HUES64 (cell line): ENCODE measurements at regions not wholly inside any gene's neighbourhood (a gene's known extent, or its start where the extent isn't known, plus 50 kb on each side); places are given as distances from the start of the nearest gene placed in this dataset.

Experiments used
- H3K27ac ChIP-seq: 2 replicates; pipeline ENCODE4 v1.7.0; 2013; ENCODE audit warnings: low read depth, low read length, inconsistent platforms
- H3K27me3 ChIP-seq: 2 replicates; pipeline ENCODE4 v1.6.1; 2013; ENCODE audit warnings: mild to moderate bottlenecking, low read length; ENCODE audit not compliant: insufficient read depth
- H3K36me3 ChIP-seq: 2 replicates; pipeline ENCODE4 v1.6.1; 2013; ENCODE audit warnings: mild to moderate bottlenecking, low read length; ENCODE audit not compliant: insufficient read depth
- H3K4me1 ChIP-seq: 2 replicates; pipeline ENCODE4 v1.6.1; 2013; ENCODE audit warnings: mild to moderate bottlenecking, low read length, moderate library complexity; ENCODE audit not compliant: insufficient read depth
- H3K4me3 ChIP-seq: 2 replicates; pipeline ENCODE4 v1.5.1; 2013; ENCODE audit warnings: mild to moderate bottlenecking, low read length, moderate library complexity
- H3K9ac ChIP-seq: 2 replicates; pipeline ENCODE4 v1.6.1; 2013; ENCODE audit warnings: mild to moderate bottlenecking, low read depth, low read length
- H3K9me3 ChIP-seq: 2 replicates; pipeline ENCODE4 v1.6.1; 2013; ENCODE audit warnings: low read depth, low read length; ENCODE audit not compliant: insufficient read depth
- WGBS: fragments of 150-250, 120-280 bp; methylation state at CpG from one replicate; pipeline ENCODE4 v1.1.7; 2013; ENCODE audit warnings: missing lambda C conversion rate; 5-methylcytosine and 5-hydroxymethylcytosine counted together

- no peaks in the 10 kb centered on the region for H3K27me3 ChIP-seq
- H3K27ac ChIP-seq = no peak overlapping the region
- H3K36me3 ChIP-seq = no peaks in the 10 kb centered on the region
- no peaks in the 10 kb centered on the region for H3K9me3 ChIP-seq
- no peak overlapping the region for H3K9ac ChIP-seq
- peaks cover 5% of the 10 kb centered on the region; the same call in 1 of the 2 replicates for H3K4me1 ChIP-seq
- 94% methylated on average over 7 of the region's 7 CpGs for WGBS
- H3K4me3 ChIP-seq = no peak overlapping the region
Measured at GRCh38 chr1:204756349-204756748, 70.8 kb upstream of the LRRN2 start.

DNA sequence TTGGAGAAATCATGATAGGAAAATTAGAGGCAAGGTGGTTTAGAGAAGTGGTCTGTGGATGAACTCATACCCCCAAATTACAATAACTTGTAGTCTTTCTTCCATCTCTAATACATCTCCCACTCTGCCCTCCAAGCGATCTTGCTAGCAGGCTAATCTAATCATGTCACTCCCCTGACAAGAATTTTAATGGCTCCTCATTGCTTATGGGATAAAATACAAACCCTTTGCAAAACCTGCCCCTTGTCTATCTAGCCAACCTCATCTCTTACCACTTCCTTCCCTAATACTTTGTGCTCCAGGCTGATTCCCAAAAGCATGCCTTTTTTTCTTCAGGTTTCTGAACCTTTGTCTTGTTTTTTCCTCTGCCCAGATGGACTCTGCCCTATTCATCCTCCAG, 71.3 kb upstream of the LRRN2 start:
- Histone ChIP-seq H3K4me3 (no peak overlapping the region), H3K27me3 (no peaks in the 10 kb centered on the region), H3K36me3 (no peaks in the 10 kb centered on the region), H3K27ac (no peak overlapping the region), H3K4me1 (no peaks in the 10 kb centered on the region), H3K9me3 (no peaks in the 10 kb centered on the region), H3K9ac (no peak overlapping the region)
- WGBS = 90% methylated on average over 1 of the region's 1 CpG

- WGBS = 76% methylated on average over 2 of the region's 2 CpGs
- H3K9me3 ChIP-seq = no peaks in the 10 kb centered on the region
- H3K36me3 ChIP-seq = no peaks in the 10 kb centered on the region
- no peaks in the 10 kb centered on the region for H3K27me3 ChIP-seq
- no peak overlapping the region for H3K27ac ChIP-seq
- no peak overlapping the region for H3K9ac ChIP-seq
- peaks cover 2% of the 10 kb centered on the region; the same call in 1 of the 2 replicates for H3K4me1 ChIP-seq
- H3K4me3 ChIP-seq = no peak overlapping the region
Measured at GRCh38 chr1:204758601-204759000, 73.1 kb upstream of the LRRN2 start.

GRCh38 chr1:204760350-204760749, 74.8 kb upstream of the LRRN2 start:
- H3K27ac ChIP-seq = no peak overlapping the region
- no peaks in the 10 kb centered on the region for H3K27me3 ChIP-seq
- H3K9ac ChIP-seq = no peak overlapping the region
- H3K9me3 ChIP-seq = no peaks in the 10 kb centered on the region
- H3K4me1 ChIP-seq = peaks cover 3% of the 10 kb centered on the region; the same call in 1 of the 2 replicates
- H3K4me3 ChIP-seq = no peak overlapping the region
- 82% methylated on average over 2 of the region's 2 CpGs for WGBS
- no peaks in the 10 kb centered on the region for H3K36me3 ChIP-seq

DNA sequence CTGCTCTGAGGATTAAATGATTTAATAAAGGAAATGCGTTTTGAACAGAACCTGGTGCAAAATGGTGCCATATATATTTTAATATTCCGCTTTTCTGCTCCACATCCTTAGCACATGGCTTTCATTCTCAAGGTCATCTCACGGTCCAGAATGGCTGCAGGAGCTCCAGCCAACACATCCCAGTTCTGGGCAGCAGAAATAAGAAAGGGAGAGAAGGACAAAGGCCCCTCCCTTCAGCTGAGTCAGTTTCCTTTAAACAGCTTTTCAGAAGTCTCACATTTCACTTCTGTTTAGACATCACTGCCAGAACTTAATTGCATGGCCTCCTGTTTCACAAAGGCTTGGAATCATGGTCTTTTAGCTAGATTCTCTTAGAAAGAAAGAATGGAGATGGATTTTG, 75.2 kb upstream of the LRRN2 start:
- H3K27ac ChIP-seq = no peak overlapping the region
- 86% methylated on average over 1 of the region's 3 CpGs for WGBS
- peaks cover 3% of the 10 kb centered on the region; the same call in 1 of the 2 replicates for H3K4me1 ChIP-seq
- H3K4me3 ChIP-seq = no peak overlapping the region
- no peak overlapping the region for H3K9ac ChIP-seq
- H3K36me3 ChIP-seq = no peaks in the 10 kb centered on the region
- H3K9me3 ChIP-seq = no peaks in the 10 kb centered on the region
- no peaks in the 10 kb centered on the region for H3K27me3 ChIP-seq

DNA sequence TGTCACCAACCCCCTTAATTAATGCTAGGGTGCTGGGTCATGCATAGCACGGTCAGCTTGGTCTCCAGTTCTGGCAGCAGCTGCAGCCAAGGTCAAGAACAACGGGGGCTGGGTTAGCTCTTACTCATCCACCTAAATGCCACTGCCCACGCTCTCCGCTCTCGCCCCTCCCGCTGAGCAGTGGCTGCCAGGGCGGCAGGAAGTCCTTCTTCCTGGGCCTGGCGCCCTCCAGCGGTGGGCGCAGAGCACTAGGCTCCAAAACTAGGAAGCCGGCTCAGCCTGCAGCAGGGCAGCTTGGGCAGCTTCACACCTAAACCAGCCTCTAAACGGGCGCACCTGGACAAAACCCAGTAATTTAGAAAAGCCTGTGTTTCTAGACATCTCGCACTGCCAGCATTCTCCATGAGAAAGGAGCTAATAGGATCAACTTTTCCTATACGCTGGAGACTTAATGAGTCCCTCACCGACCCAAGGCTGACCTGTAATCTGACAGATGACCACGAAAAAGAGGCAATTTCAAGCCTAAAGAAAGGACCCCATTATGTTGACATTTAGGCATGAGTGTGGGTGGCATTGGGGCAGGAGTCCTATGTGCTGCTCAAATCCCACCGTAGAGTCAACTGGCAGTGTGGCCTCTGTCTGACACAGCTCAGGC, 78.4 kb upstream of the LRRN2 start:
- WGBS = 26% methylated on average over 18 of the region's 18 CpGs
- H3K4me3 ChIP-seq = peak overlapping the region; percentile 11; the same call in 1 of the 2 replicates
- H3K4me1 ChIP-seq = peaks cover 3% of the 10 kb centered on the region; the same call in 1 of the 2 replicates
- no peaks in the 10 kb centered on the region for H3K36me3 ChIP-seq
- H3K9ac ChIP-seq = no peak overlapping the region
- no peak overlapping the region for H3K27ac ChIP-seq
- no peaks in the 10 kb centered on the region for H3K27me3 ChIP-seq
- no peaks in the 10 kb centered on the region for H3K9me3 ChIP-seq

GRCh38 chr1:204769997-204770396, 84.5 kb upstream of the LRRN2 start:
- H3K4me3 ChIP-seq = no peak overlapping the region
- WGBS = 87% methylated on average over 2 of the region's 2 CpGs
- no peaks in the 10 kb centered on the region for H3K4me1 ChIP-seq
- no peak overlapping the region for H3K9ac ChIP-seq
- H3K27me3 ChIP-seq = 0 out of 2 replicates have a peak, but pooled peaks cover 6% of the 10 kb centered on the region
- H3K36me3 ChIP-seq = no peaks in the 10 kb centered on the region
- no peaks in the 10 kb centered on the region for H3K9me3 ChIP-seq
- no peak overlapping the region for H3K27ac ChIP-seq

DNA sequence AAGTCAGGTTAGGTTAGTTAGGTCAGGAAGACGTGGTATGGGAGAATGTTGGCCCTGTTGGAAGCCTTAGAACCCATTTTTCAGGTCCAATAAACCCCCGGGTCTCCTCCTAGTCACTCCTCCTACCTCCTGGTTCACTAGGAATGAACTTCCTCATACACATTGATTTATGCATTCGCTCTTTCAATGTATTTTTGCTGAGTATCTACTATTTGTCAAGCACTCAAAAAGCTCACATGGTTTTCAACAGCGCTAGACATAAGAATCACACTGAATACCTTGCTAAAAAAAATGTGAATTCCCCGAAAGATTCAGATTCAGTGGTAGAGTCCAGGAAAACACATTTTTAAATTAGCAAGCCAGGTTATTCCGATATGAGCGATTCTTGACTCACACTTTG, 85.8 kb upstream of the LRRN2 start:
- WGBS = 92% methylated on average over 7 of the region's 7 CpGs
- Histone ChIP-seq H3K9ac (no peak overlapping the region), H3K36me3 (no peaks in the 10 kb centered on the region), H3K27me3 (0 out of 2 replicates have a peak, but pooled peaks cover 6% of the 10 kb centered on the region), H3K4me1 (no peaks in the 10 kb centered on the region), H3K9me3 (no peaks in the 10 kb centered on the region), H3K27ac (no peak overlapping the region), H3K4me3 (no peak overlapping the region)

DNA sequence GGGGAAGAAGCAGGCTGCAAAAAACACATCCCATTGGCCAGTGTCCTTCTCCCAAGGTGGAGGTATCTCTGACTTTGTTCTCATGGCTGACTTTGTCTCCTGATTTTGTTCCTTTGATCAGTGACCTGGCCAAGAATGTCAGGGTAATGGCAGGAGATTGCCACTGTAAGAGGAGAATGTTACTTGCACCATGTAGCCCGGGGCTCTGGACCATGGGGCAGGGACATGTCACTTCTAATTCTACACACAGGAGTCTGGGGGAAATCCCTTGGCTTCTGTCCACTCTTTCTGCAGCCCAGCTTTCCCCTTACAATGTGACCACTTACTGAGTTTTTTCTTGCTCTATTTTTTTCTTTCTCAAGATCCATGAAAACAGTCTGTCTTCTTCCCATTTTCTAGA, 87.7 kb upstream of the LRRN2 start:
- H3K27me3 ChIP-seq = 0 out of 2 replicates have a peak, but pooled peaks cover 6% of the 10 kb centered on the region

GRCh38 chr1:204775546-204775945, 90.0 kb upstream of the LRRN2 start:
- no peak overlapping the region for H3K4me3 ChIP-seq
- WGBS = 72% methylated on average over 4 of the region's 4 CpGs
- no peaks in the 10 kb centered on the region for H3K9me3 ChIP-seq
- no peaks in the 10 kb centered on the region for H3K36me3 ChIP-seq
- no peak overlapping the region for H3K27ac ChIP-seq
- H3K9ac ChIP-seq = no peak overlapping the region
- H3K4me1 ChIP-seq = no peaks in the 10 kb centered on the region
- H3K27me3 ChIP-seq = no peaks in the 10 kb centered on the region

More for the DNA sequence above, 87.7 kb upstream of the LRRN2 start:
- Histone ChIP-seq H3K9ac (no peak overlapping the region), H3K4me1 (no peaks in the 10 kb centered on the region), H3K9me3 (no peaks in the 10 kb centered on the region), H3K4me3 (no peak overlapping the region), H3K36me3 (no peaks in the 10 kb centered on the region), H3K27ac (no peak overlapping the region)
- WGBS = 100% methylated on average over 1 of the region's 1 CpG

- Histone ChIP-seq H3K4me3 (no peak overlapping the region), H3K4me1 (no peaks in the 10 kb centered on the region), H3K27ac (no peak overlapping the region), H3K27me3 (no peaks in the 10 kb centered on the region), H3K9ac (no peak overlapping the region), H3K9me3 (no peaks in the 10 kb centered on the region), H3K36me3 (no peaks in the 10 kb centered on the region)
- WGBS = 97% methylated on average over 7 of the region's 7 CpGs
Measured at GRCh38 chr1:204777591-204777990, 92.1 kb upstream of the LRRN2 start.

GRCh38 chr1:204780630-204781029, 90.0 kb upstream of the NFASC start:
- Histone ChIP-seq H3K27ac (no peak overlapping the region), H3K9ac (no peak overlapping the region), H3K4me1 (no peaks in the 10 kb centered on the region), H3K4me3 (no peak overlapping the region), H3K36me3 (no peaks in the 10 kb centered on the region), H3K27me3 (no peaks in the 10 kb centered on the region), H3K9me3 (no peaks in the 10 kb centered on the region)
- WGBS = 91% methylated on average over 3 of the region's 3 CpGs
